UCSD-AML1 (cell line): ENCODE measurements at regions not wholly inside any gene's neighbourhood (a gene's known extent, or its start where the extent isn't known, plus 50 kb on each side); places are given as distances from the start of the nearest gene placed in this dataset.

Experiments
- DNase-seq: peaks from one replicate; lab custom pipeline; 2025; ENCODE audit not compliant: unreplicated experiment; lab: John Stamatoyannopoulos, UW

- no peak for DNase-seq
Observed at GRCh38 chr1:117678246-117678977, 72.6 kb downstream of the TENT5C start.

DNA sequence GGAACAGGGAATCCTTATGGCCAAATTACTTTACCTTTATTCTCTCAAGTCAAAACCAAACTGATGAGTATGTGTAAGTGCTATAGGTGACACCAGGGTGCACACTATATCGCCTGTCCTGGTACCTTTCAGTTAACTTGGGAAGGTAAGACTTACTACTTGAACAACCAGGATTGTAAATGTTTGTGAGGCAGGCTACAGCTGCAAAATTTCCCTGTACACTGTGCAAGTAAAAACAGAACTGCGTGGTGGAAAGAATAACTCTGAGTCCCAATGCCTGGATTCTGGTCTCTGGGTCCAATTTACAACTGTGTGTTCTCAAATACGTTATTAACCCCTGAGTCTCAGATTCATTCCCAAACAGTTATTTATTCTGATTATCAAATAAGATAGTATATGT is 73.5 kb downstream of the TENT5C start:
- no peak for DNase-seq

DNA sequence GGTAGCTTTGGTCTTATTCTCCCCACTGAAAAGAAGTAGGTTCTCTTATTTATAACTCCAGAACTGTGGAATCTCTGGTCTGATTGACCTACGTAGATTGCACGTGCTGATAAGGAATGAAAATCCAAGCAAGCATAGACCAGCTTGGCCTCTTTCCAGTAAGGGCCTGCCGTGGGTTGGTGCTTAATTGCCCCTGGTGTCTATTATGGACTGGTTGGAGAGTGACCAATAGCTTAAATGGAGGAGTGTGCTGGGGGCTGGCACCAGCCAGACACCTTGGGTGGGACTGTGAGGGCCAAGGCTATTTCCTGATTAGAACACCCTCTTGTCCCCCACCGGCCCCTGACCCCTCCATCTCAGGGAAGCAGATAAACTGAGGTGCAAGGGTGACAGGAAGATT is 74.0 kb downstream of the TENT5C start:
- DNase-seq: no peak

DNA sequence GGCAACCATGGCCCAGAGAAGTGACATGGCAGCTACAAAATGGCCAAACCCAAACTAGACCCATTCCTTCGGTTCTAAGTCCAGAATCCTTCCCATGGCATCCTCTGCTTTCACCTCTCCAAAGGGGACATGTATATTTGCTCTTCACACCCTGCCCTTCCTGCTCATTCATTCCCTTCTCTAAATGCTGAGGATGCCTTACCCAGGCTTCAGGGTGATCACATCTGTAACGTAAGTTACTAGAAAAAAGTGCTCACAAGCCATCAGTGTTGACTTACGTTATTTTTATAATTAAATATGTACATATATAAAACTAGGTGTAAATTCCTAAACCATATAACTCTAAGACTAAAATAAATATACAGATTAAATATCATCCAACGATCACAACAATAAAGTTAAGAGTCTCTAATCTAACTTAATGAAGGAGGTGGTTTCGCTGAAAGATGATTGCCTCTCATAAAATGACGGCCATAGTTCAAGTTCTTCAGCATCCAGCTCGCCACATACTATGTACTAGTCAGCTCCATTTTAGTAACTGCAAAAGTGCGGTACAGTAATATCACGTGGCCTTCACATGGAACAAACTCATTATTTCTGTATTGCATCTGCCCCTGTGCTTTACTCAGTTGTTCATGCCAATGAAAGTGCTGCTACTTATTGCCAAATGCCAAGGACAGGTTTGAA is 74.6 kb downstream of the TENT5C start:
- no peak for DNase-seq

DNA sequence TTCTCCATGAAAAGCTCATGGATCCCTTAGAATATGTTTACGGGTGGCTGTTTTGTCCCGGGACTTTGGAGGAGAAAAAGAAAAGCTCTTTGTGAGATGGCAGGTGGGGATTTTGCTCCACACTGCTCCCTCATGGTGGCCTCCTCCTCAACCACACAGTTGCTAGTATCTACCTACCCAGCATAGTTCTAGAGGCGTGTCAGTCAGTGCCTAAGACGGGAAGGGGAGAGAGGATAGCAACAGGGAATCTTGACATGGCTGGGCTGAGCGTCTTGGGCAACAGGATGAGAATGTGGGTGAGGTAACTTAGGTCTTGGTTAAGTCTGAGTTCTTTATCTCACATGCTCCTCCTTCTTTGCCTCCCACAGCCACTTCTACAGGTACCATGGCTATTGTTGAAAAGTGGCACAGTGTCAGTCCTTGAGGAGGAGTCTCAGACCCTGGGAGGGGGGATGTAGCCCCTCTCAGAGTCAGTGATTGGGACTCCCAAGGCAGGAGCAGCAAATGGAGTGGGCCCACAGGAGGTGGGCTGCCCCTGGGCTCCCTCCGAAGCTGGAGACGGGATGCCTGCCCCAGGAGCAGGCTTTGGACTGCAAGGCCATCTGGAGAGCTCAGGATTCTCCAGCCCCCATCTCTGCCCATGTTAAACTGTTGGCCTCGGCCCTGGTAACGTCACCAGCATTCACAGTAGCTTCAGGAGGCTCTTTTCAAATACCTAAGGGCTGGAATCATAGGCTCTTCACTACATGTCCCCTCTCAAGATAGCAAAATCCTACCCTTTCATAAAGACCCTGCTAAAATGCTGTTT is 75.4 kb downstream of the TENT5C start:
- no peak for DNase-seq

DNA sequence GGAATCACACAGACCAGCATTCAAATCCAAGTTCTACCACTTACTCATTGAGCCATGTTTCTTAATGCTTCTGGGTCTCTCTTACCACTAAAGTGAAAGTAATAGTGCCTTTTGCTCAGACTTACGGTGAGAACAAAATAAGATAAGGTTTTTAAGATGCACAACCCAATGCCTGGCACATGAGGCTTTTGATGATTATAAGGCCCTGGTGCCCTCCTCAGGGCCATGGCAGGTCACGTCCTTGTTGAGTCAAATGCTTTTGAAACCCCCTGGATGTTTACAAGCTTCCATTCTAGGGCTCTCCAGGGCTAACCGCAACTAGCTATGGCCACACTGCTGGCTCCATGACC is 76.0 kb downstream of the TENT5C start:
- no peak for DNase-seq

GRCh38 chr1:117682372-117682771 is 76.5 kb downstream of the TENT5C start:
- no peak for DNase-seq

DNA sequence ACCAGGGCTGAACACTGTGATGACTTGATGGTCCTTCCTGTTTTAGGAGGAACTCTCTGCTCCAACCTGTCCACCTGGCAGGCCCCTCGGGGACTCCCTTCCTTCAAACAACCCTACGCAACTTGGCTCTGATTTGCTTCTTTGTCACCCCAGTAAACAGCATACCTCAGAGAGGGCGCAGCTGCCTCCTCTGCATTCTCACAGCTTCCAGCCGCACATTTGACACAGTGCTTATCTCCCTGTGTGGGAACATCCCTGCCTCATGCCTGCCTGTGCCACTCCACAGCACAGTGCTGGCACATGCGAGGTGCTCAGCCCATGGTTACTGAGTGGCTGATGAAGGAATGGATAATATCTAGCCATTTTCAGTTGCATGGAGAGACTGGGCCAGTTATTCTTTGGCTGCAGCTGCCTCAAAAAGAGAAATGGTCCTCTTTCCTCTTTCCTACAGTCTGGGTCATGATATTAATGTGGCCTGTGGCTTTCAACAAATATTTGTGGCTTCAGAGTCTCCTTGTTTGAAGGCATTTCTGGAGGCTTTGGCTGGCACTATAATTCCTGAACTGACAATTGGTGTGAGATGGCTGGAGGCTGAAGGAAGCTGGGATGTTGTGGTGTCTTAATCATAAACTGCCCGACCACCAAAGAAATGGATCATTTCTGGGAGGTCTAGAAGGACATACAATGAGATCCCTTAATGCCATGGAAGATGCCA is 77.9 kb downstream of the TENT5C start:
- DNase-seq: no peak

DNA sequence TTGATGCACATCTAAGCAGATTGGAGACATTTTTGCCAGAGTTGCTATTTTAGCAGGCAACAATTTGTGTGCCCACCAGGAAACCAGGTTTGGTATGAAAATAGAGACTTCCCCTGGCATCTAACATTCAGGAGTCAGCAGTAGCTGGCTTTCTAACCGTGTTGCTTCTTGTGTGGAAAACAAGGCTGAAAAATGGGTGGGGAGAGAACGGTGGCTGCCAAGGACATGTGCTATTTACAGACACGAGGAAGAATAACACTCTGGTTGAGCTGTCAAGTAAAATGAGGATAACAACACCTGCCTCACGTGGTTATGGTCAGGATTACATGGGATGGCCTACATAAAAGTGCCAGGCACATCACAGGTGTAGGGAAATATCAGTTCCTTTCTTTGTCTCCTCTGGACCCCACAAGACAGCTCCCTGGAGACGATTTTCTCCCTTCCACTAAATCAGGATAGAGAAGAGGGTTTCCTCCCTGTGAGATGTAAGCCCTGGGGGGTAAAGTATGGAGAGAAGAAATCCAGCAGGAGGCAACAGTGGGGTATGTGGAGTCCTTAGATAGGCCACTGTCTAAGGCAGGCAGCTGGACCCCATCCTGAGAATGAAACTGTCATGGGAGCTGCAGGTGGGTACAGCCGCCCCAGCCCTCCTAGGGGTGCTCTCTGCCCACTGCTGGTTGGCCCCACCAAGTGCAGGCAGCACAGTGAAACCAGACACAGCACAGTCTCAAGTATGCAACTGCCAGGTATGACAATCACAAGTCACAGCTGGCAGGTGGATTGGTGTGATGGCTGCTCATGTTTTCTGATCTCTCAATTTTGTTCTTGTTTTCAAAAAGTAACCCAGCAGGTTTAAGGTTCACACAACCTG is 80.3 kb downstream of the TENT5C start:
- DNase-seq: no peak

DNA sequence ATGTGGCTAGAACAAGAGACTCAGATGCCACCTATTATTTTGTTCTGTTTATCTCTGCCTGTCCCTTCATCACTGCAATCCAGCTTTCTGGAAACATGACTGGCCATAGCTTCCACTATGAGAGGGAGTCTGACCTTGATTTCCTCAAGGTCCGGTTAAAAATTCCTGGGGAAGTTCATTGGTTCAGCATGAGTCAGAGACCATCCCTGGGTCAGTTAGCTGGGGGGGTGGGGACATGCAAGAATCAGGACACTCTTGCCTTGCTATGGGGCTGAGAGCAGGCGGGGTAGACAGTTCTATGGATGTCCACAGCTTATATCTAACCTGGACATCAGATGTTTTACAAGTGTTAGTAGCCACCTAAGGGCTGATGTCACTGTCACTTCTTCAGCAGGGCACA is 81.1 kb downstream of the TENT5C start:
- no peak for DNase-seq

DNA sequence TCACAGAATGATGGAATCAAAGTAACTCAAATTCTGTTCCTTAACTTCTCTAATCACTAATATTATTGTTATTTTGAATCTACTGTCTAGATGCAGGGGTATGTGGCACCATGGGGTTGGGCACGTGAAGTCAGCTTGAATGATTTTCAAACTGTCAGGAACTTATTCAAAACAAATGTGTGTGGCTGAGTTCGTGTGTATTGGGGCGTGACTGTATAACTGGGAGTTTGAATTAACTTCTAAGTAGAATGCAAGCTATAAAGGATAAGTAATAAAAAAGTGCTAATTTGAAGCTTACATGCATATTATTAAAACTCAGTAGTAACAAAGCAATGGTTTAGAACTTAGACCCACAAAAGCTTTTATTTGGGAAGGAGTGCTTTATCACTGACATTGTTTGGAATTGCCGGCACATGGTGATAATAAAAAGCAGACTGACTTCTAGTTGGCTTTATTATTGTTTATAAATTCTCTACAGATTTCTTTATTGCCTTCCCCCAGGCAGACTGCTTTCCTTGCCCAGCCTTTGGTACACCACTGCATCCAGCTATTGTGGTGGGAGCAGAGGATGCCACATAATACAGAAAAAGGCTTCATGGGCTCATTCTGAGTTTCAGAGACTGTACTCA is 84.3 kb downstream of the TENT5C start:
- no peak for DNase-seq

DNA sequence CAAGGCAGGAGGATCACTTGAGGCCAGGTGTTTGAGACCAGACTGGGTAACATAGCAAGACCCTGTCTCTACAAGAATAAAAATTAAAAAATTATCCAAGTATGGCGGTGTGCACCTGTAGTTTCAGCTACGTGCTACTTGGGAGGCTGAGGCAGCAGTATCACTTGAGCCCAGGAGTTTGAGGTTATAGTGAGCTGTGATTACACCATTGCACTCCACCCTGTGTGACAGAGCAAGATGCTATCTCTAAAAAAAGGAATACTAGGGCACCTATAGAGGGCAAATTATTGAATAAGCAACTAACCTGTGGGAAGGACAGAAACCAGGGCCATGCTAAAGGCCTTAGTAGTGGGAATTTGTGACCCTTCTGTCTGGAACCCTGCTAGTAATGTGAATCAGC is 86.1 kb downstream of the TENT5C start:
- DNase-seq: no peak

DNA sequence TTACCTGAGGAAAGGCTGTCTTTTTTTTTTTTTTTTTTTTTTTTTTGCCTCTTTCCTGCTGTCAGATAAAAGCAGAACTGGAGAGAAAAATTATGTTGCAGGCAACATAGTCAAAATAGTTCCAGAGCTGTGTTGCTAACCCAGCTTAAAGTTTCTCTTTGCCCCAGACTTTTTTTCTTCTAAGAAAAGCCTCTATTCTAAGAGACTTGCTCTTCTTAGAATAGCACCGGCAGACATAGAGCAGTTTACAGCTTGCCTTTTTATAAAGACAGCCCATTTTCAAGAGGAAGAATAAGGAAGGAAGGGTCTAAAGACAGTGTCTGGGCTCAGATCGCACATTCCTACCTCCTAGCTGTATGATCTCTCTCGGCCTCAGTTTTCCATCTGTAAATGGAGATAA is 88.7 kb downstream of the TENT5C start:
- DNase-seq: no peak

- DNase-seq: no peak
Observed at GRCh38 chr1:117695796-117696490, 90.1 kb downstream of the TENT5C start.

GRCh38 chr1:117696561-117696960 is 90.7 kb downstream of the TENT5C start:
- DNase-seq: no peak

- no peak for DNase-seq
Observed at GRCh38 chr1:117697220-117697781, 91.5 kb downstream of the TENT5C start.

- DNase-seq: no peak
Observed at GRCh38 chr1:117698398-117699160, 92.7 kb downstream of the TENT5C start.

DNA sequence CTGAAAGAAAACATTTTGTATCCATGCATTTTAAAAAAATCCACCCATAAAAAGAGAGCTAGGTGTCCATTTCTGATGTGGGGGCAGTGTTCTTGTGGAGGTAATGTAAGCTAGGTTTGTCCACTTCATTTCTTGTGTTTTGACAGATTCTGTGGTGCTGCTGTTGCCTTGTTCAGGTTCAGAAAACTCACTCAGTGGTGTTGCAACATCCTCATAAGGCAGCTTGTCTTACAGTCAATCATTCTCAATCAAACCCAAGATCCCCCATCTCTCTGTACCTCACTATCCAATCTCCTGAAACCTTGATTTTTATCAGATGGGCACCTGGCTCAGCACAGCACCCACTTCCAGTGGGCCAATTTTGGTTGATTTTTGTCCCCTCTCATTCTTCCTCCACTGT is 94.1 kb downstream of the TENT5C start:
- no peak for DNase-seq
